ENCODE measurements at regions not wholly inside any gene's neighbourhood (a gene's known extent, or its start where the extent isn't known, plus 50 kb on each side); places are given as distances from the start of the nearest gene placed in this dataset.

DNA sequence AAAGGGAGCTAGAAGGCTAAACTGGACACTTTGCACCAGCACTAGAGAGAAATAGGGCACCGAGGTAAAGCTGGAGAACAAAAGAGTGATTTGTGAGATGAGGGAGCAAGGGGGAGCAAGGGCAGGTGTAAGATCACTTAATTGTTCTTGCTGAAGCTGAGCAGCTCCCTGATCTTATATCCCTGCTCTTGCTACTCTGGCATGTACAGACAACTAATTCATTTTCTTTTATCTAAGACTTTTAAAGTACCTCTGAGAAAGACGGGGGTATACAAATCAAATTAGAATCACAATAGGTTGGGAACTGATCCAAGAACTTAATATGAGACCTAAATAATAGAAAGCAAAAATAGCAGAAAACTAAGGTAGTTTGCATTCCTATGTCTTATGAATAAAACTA, 381.7 kb upstream of the POU3F2 start:
- TF ChIP-seq, protein P1, sequence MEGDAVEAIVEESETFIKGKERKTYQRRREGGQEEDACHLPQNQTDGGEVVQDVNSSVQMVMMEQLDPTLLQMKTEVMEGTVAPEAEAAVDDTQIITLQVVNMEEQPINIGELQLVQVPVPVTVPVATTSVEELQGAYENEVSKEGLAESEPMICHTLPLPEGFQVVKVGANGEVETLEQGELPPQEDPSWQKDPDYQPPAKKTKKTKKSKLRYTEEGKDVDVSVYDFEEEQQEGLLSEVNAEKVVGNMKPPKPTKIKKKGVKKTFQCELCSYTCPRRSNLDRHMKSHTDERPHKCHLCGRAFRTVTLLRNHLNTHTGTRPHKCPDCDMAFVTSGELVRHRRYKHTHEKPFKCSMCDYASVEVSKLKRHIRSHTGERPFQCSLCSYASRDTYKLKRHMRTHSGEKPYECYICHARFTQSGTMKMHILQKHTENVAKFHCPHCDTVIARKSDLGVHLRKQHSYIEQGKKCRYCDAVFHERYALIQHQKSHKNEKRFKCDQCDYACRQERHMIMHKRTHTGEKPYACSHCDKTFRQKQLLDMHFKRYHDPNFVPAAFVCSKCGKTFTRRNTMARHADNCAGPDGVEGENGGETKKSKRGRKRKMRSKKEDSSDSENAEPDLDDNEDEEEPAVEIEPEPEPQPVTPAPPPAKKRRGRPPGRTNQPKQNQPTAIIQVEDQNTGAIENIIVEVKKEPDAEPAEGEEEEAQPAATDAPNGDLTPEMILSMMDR (IDR thresholded peaks at IDR 0.05) = no peak
- TF ChIP-seq POLR2A (IDR thresholded peaks at IDR 0.05) = no peak
